ENCODE measurements at regions not wholly inside any gene's neighbourhood (a gene's known extent, or its start where the extent isn't known, plus 50 kb on each side); places are given as distances from the start of the nearest gene placed in this dataset.

GRCh38 chr1:213737398-213738035 is 250.3 kb upstream of the PROX1 start:
- Histone ChIP-seq H3K27ac (no peak overlapping the region), H3K4me1 (replicated peaks in 1 of 2) (no peaks in the 10 kb centered on the region), H3K4me3 (no peak overlapping the region)
- in situ Hi-C loops (cut with MboI; ENCODE audit: low pct_unique_long_range_greater_than_20kb in 2 of 9, low sequenced_read_pairs in 9 of 9, unreplicated experiment in 9 of 9), result no loop called here
- no peak for ATAC-seq (replicated peaks in 6 of 8)
- 0 to 100% (median 93%) methylated on average over 1 to 2 of the region's 2 CpGs; no CpG with 5 or more reads in 4 of the 10 experiments for WGBS, 10 experiments

GRCh38 chr1:213738658-213739057 is 249.1 kb upstream of the PROX1 start:
- in situ Hi-C loops (cut with MboI; ENCODE audit: low pct_unique_long_range_greater_than_20kb in 2 of 9, low sequenced_read_pairs in 9 of 9, unreplicated experiment in 9 of 9), result no loop called here
- Histone ChIP-seq H3K27ac (no peak overlapping the region), H3K4me1 (replicated peaks in 1 of 2) (no peaks in the 10 kb centered on the region), H3K4me3 (no peak overlapping the region)
- ATAC-seq (replicated peaks in 6 of 8), result no peak
- 0 to 100% (median 75%) methylated on average over 1 to 2 of the region's 2 CpGs for WGBS, 10 experiments

- no peak for ATAC-seq (replicated peaks in 6 of 8)
- WGBS, 10 experiments, result 0 to 86% (median 61%) methylated on average over 3 to 4 of the region's 4 CpGs
Measured at GRCh38 chr1:213742992-213743391, 244.8 kb upstream of the PROX1 start.

GRCh38 chr1:213744780-213745179 is 243.0 kb upstream of the PROX1 start:
- peaks cover 3 to 9% of the 10 kb centered on the region in 2 donors for H3K4me1 ChIP-seq (replicated peaks in 1 of 2)
- no peak overlapping the region for H3K4me3 ChIP-seq
- WGBS, 10 experiments, result 0 to 100% (median 70%) methylated on average over 1 to 3 of the region's 3 CpGs; no CpG with 5 or more reads in 4 of the 10 experiments
- peak overlapping the region; percentile 23 to 26 for H3K27ac ChIP-seq
- ATAC-seq (replicated peaks in 6 of 8), result no peak
- in situ Hi-C loops (cut with MboI; ENCODE audit: low pct_unique_long_range_greater_than_20kb in 2 of 9, low sequenced_read_pairs in 9 of 9, unreplicated experiment in 9 of 9), result no loop called here

More at GRCh38 chr1:213742992-213743391, 244.8 kb upstream of the PROX1 start:
- in situ Hi-C loops (cut with MboI; ENCODE audit: low pct_unique_long_range_greater_than_20kb in 2 of 9, low sequenced_read_pairs in 9 of 9, unreplicated experiment in 9 of 9), result no loop called here
- Histone ChIP-seq H3K27ac (no peak overlapping the region), H3K4me3 (no peak overlapping the region), H3K4me1 (replicated peaks in 1 of 2) (peaks cover 3 to 9% of the 10 kb centered on the region in 2 donors)

GRCh38 chr1:213745451-213745850 is 242.3 kb upstream of the PROX1 start:
- peak overlapping the region in 1 of 2 donors; percentile 5 for H3K27ac ChIP-seq
- H3K4me3 ChIP-seq, result no peak overlapping the region
- in situ Hi-C loops (cut with MboI; ENCODE audit: low pct_unique_long_range_greater_than_20kb in 2 of 9, low sequenced_read_pairs in 9 of 9, unreplicated experiment in 9 of 9), result no loop called here
- ATAC-seq (replicated peaks in 6 of 8), result peak in 5 of 8 experiments; percentile 9 to 97 (median 66)
- peaks cover 3 to 9% of the 10 kb centered on the region in 2 donors for H3K4me1 ChIP-seq (replicated peaks in 1 of 2)
- 43 to 100% (median 72%) methylated on average over 1 to 8 of the region's 8 CpGs; no CpG with 5 or more reads in 2 of the 10 experiments for WGBS, 10 experiments

GRCh38 chr1:213749558-213749957 is 238.2 kb upstream of the PROX1 start:
- in situ Hi-C loops (cut with MboI; ENCODE audit: low pct_unique_long_range_greater_than_20kb in 2 of 9, low sequenced_read_pairs in 9 of 9, unreplicated experiment in 9 of 9), result no loop called here
- 17 to 100% (median 81%) methylated on average over 1 to 6 of the region's 8 CpGs; no CpG with 5 or more reads in 1 of the 10 experiments for WGBS, 10 experiments
- Histone ChIP-seq H3K27ac (no peak overlapping the region), H3K4me1 (replicated peaks in 1 of 2) (peaks cover 3 to 9% of the 10 kb centered on the region in 2 donors), H3K4me3 (no peak overlapping the region)
- ATAC-seq (replicated peaks in 6 of 8), result no peak

- Histone ChIP-seq H3K4me3 (no peak overlapping the region), H3K27ac (no peak overlapping the region), H3K4me1 (replicated peaks in 1 of 2) (peaks cover 0 to under 1% of the 10 kb centered on the region in 2 donors)
- WGBS, 10 experiments, result 0 to 71% (median 55%) methylated on average over 1 to 6 of the region's 6 CpGs; no CpG with 5 or more reads in 1 of the 10 experiments
- in situ Hi-C loops (cut with MboI; ENCODE audit: low pct_unique_long_range_greater_than_20kb in 2 of 9, low sequenced_read_pairs in 9 of 9, unreplicated experiment in 9 of 9), result no loop called here
- no peak for ATAC-seq (replicated peaks in 6 of 8)
Measured at GRCh38 chr1:213750231-213751063, 237.3 kb upstream of the PROX1 start.

- in situ Hi-C loops (cut with MboI; ENCODE audit: low pct_unique_long_range_greater_than_20kb in 2 of 9, low sequenced_read_pairs in 9 of 9, unreplicated experiment in 9 of 9), result no loop called here
- Histone ChIP-seq H3K27ac (no peak overlapping the region), H3K4me3 (no peak overlapping the region), H3K4me1 (replicated peaks in 1 of 2) (no peaks in the 10 kb centered on the region)
- WGBS, 10 experiments, result 0 to 100% (median 90%) methylated on average over 1 of the region's 1 CpG; no CpG with 5 or more reads in 5 of the 10 experiments
- ATAC-seq (replicated peaks in 6 of 8), result no peak
Measured at GRCh38 chr1:213751064-213751397, 236.7 kb upstream of the PROX1 start.

- WGBS, 10 experiments, result 0 to 100% (median 63%) methylated on average over 1 to 5 of the region's 6 CpGs; no CpG with 5 or more reads in 1 of the 10 experiments
- Histone ChIP-seq H3K4me3 (no peak overlapping the region), H3K4me1 (replicated peaks in 1 of 2) (peaks cover 0 to 19% of the 10 kb centered on the region in 2 donors), H3K27ac (no peak overlapping the region)
- in situ Hi-C loops (cut with MboI; ENCODE audit: low pct_unique_long_range_greater_than_20kb in 2 of 9, low sequenced_read_pairs in 9 of 9, unreplicated experiment in 9 of 9), result no loop called here
- peak in 5 of 8 experiments; percentile 15 to 66 (median 51) for ATAC-seq (replicated peaks in 6 of 8)
Measured at GRCh38 chr1:213759359-213760181, 228.2 kb upstream of the PROX1 start.

- WGBS, 10 experiments, result 1 to 77% (median 26%) methylated on average over 3 to 7 of the region's 7 CpGs
- H3K4me3 ChIP-seq, result no peak overlapping the region
- peaks cover 0 to 19% of the 10 kb centered on the region in 2 donors for H3K4me1 ChIP-seq (replicated peaks in 1 of 2)
- ATAC-seq (replicated peaks in 6 of 8), result peak in 5 of 8 experiments; percentile 68 to 99 (median 97)
- no peak overlapping the region for H3K27ac ChIP-seq
- in situ Hi-C loops (cut with MboI; ENCODE audit: low pct_unique_long_range_greater_than_20kb in 2 of 9, low sequenced_read_pairs in 9 of 9, unreplicated experiment in 9 of 9), result no loop called here
Measured at GRCh38 chr1:213761845-213762407, 225.8 kb upstream of the PROX1 start.

- H3K27ac ChIP-seq, result no peak overlapping the region
- 15 to 100% (median 80%) methylated on average over 1 to 4 of the region's 4 CpGs; no CpG with 5 or more reads in 1 of the 10 experiments for WGBS, 10 experiments
- no peak overlapping the region for H3K4me3 ChIP-seq
- peaks cover 8 to 12% of the 10 kb centered on the region in 2 donors for H3K4me1 ChIP-seq (replicated peaks in 1 of 2)
- in situ Hi-C loops (cut with MboI; ENCODE audit: low pct_unique_long_range_greater_than_20kb in 2 of 9, low sequenced_read_pairs in 9 of 9, unreplicated experiment in 9 of 9), result no loop called here
- no peak for ATAC-seq (replicated peaks in 6 of 8)
Measured at GRCh38 chr1:213767683-213768082, 220.1 kb upstream of the PROX1 start.

- H3K27ac ChIP-seq, result peak overlapping the region; percentile 6 to 59
- 15 to 100% (median 49%) methylated on average over 1 to 21 of the region's 23 CpGs for WGBS, 10 experiments
Measured at GRCh38 chr1:213772128-213773063, 215.4 kb upstream of the PROX1 start.

More at GRCh38 chr1:213772128-213773063, 215.4 kb upstream of the PROX1 start:
- peak in 5 of 8 experiments; percentile 74 to 93 (median 92) for ATAC-seq (replicated peaks in 6 of 8)
- peaks cover 13 to 25% of the 10 kb centered on the region in 2 donors for H3K4me1 ChIP-seq (replicated peaks in 1 of 2)
- in situ Hi-C loops (cut with MboI; ENCODE audit: low pct_unique_long_range_greater_than_20kb in 2 of 9, low sequenced_read_pairs in 9 of 9, unreplicated experiment in 9 of 9), result no loop called here
- no peak overlapping the region for H3K4me3 ChIP-seq

Measured in motor neuron (in vitro differentiated cells).